HepG2 (cell line): ENCODE measurements at regions not wholly inside any gene's neighbourhood (a gene's known extent, or its start where the extent isn't known, plus 50 kb on each side); places are given as distances from the start of the nearest gene placed in this dataset.

Experiments used
- ATAC-seq: fragments of 200-7000 bp; cut with Tn5 transposase; 3 replicates; pipeline ENCODE4 v1.9.1; 2020; ENCODE audit warnings: mild to moderate bottlenecking, moderate library complexity
- BruUV-seq: library from RNA; stranded (reverse); fragments of 400-500 nt; replicated peaks from 2 replicates; lab custom pipeline; 2021; lab: Mats Ljungman, UMichigan
- CTCF ChIA-PET: fragments of 300-600 bp; formaldehyde crosslinking; extraction: SDS; loops from one replicate; lab custom pipeline; 2021; ENCODE audit warnings: low total read pairs, inconsistent platforms, low intra/inter-chr PET ratio; lab: Yijun Ruan, JAX
- POLR2A ChIA-PET: fragments of 350-600 bp; sonication (Branson Sonifier 250); formaldehyde crosslinking; loops from one replicate; lab custom pipeline; 2020; ENCODE audit warnings: antibody characterized with exemption, inconsistent platforms; lab: Yijun Ruan, JAX
- DNase-seq: peaks from one replicate; pipeline ENCODE4 v3.0.0-alpha.2; 2015; ENCODE audit warnings: low spot score
- FAIRE-seq: peaks from 3 replicates; lab custom pipeline; 2011; peaks lifted over from hg19 to GRCh38; lab: Jason Lieb, UNC
- H2AFZ ChIP-seq: one replicate; pipeline ENCODE4 v1.6.1; 2011; ENCODE audit warnings: low read length, inconsistent platforms
- H3K27ac ChIP-seq: fragments of 300-600 bp; 3 replicates; pipeline ENCODE4 v1.8.0; 2011; ENCODE audit warnings: mixed run types, mild to moderate bottlenecking, mixed read lengths, low read length, inconsistent platforms; ENCODE audit not compliant: insufficient read depth; ENCODE audit errors: extremely low read length
- H3K27me3 ChIP-seq, 2 experiments: fragments of 200-600 bp in 1 of 2; 2 replicates in 1 of 2; 3 replicates in 1 of 2; pipeline versions ENCODE4 v1.6.0 to v1.8.0; 2011; ENCODE audit warnings: low read length in 2 of 2, mild to moderate bottlenecking in 2 of 2, moderate library complexity in 2 of 2, inconsistent platforms in 1 of 2; ENCODE audit not compliant: insufficient read depth in 2 of 2, control insufficient read depth in 1 of 2
- H3K36me3 ChIP-seq, 2 experiments: fragments of 200-600 bp in 1 of 2; replicated peaks in 1 of 2; 2 replicates in 1 of 2; 3 replicates in 1 of 2; pipeline versions ENCODE4 v1.5.1 to v1.8.0; 2011; ENCODE audit warnings: low read length in 2 of 2, inconsistent platforms in 1 of 2; ENCODE audit not compliant: insufficient read depth in 2 of 2, control insufficient read depth in 1 of 2
- H3K4me1 ChIP-seq: 2 replicates; pipeline ENCODE4 v1.5.1; 2012; ENCODE audit warnings: low read length, inconsistent platforms; ENCODE audit not compliant: insufficient read depth
- H3K4me2 ChIP-seq: 2 replicates; pipeline ENCODE4 v1.6.0; 2011; ENCODE audit warnings: low read depth, low read length, inconsistent platforms
- H3K4me3 ChIP-seq, 3 experiments: fragments of 200-600 bp in 1 of 3; sonication (generic), shearing (Covaris generic) in 1 of 3; replicated peaks in 1 of 3; 2 replicates each; pipeline ENCODE4 v1.5.1; 2011 to 2016; ENCODE audit warnings: low read length in 3 of 3, inconsistent platforms in 2 of 3, low read depth in 2 of 3, mild to moderate bottlenecking in 2 of 3, control low read depth in 1 of 3, mixed read lengths in 1 of 3; ENCODE audit not compliant: insufficient read depth in 1 of 3
- H3K79me2 ChIP-seq: one replicate; pipeline ENCODE4 v1.6.1; 2011; ENCODE audit warnings: low read length, inconsistent platforms; ENCODE audit not compliant: insufficient read depth
- H3K9ac ChIP-seq: 2 replicates; pipeline ENCODE4 v1.6.0; 2011; ENCODE audit warnings: mild to moderate bottlenecking, low read depth, low read length, inconsistent platforms; ENCODE audit not compliant: insufficient read depth
- H3K9me3 ChIP-seq: 2 replicates; pipeline ENCODE4 v1.5.1; 2012; ENCODE audit warnings: mild to moderate bottlenecking, low read length
- H4K20me1 ChIP-seq: 2 replicates; pipeline ENCODE4 v1.6.0; 2011; ENCODE audit warnings: inconsistent platforms, mild to moderate bottlenecking, low read length, moderate library complexity; ENCODE audit not compliant: insufficient read depth
- ESRRA ChIP-seq: sonication (generic); formaldehyde crosslinking; IDR thresholded peaks from 2 replicates; pipeline ENCODE4 v1.5.1; 2020; ENCODE audit warnings: mild to moderate bottlenecking, low read depth, missing genetic modification reagents
- MBNL3 ChIP-seq: fragments of 250-450 bp; sonication (Bioruptor Pico); conservative IDR thresholded peaks from 2 replicates; pipeline ENCODE4 v1.8.0; 2022; ENCODE audit warnings: mild to moderate bottlenecking, inconsistent platforms
- PHB2 ChIP-seq: fragments of 450-650 bp; IDR thresholded peaks from 2 replicates; pipeline ENCODE4 v1.6.1; 2018; ENCODE audit not compliant: partially characterized antibody
- SIX1 ChIP-seq: sonication (generic); formaldehyde crosslinking; IDR thresholded peaks from 2 replicates; pipeline ENCODE4 v1.4.0; 2020; ENCODE audit warnings: missing genetic modification reagents, borderline replicate concordance
- SMAD1 ChIP-seq: sonication (generic); formaldehyde crosslinking; IDR thresholded peaks from 2 replicates; pipeline ENCODE4 v1.4.0; 2020; ENCODE audit warnings: missing genetic modification reagents, low read depth, mild to moderate bottlenecking, borderline replicate concordance
- SMC3 ChIP-seq: IDR thresholded peaks from 2 replicates; pipeline ENCODE4 v1.6.1; 2011; ENCODE audit warnings: low read length, improper control_type of control experiment
- ZNF234 ChIP-seq: sonication (generic); formaldehyde crosslinking; conservative IDR thresholded peaks from 2 replicates; pipeline ENCODE4 v1.5.1; 2020; ENCODE audit warnings: mild to moderate bottlenecking, missing genetic modification reagents
- ZNF703 ChIP-seq: sonication (generic); formaldehyde crosslinking; IDR thresholded peaks from 2 replicates; pipeline ENCODE4 v1.5.1; 2020; ENCODE audit warnings: missing genetic modification reagents, mild to moderate bottlenecking, moderate library complexity, borderline replicate concordance
- ZZZ3 ChIP-seq: sonication (generic); formaldehyde crosslinking; IDR thresholded peaks from 2 replicates; pipeline ENCODE4 v1.4.0; 2020; ENCODE audit warnings: missing genetic modification reagents, mild to moderate bottlenecking, borderline replicate concordance
- WGBS: methylation state at CpG from one replicate; pipeline ENCODE4 v1.1.6; 2017; ENCODE audit warnings: low lambda C conversion rate; 5-methylcytosine and 5-hydroxymethylcytosine counted together
- in situ Hi-C: cut with HindIII; loops from 2 replicates; pipeline ENCODE4 v1.10.0; 2017; ENCODE audit warnings: low pct_unique_long_range_greater_than_20kb; ENCODE audit not compliant: extremely low pct_ligation_motif_present
- intact Hi-C: fragments of 100-400 bp; cut with micrococcal nuclease; formaldehyde crosslinking; loops from one replicate; pipeline ENCODE4 v1.10.0; 2022; ENCODE audit not compliant: unreplicated experiment
- TF ChIP-seq, protein P1 (sequence below): sonication (generic); formaldehyde crosslinking; IDR thresholded peaks from 2 replicates; pipeline ENCODE4 v1.4.0; 2020; ENCODE audit warnings: low read depth, missing genetic modification reagents
- TF ChIP-seq, protein P2 (sequence below): IDR thresholded peaks from 2 replicates; pipeline ENCODE4 v1.6.1; 2018; ENCODE audit warnings: missing genetic modification reagents, mild to moderate bottlenecking, missing compliant biosample characterization
- TF ChIP-seq, protein P3 (sequence below): IDR thresholded peaks from 2 replicates; pipeline ENCODE4 v1.6.1; 2016; ENCODE audit warnings: missing biosample characterization, missing genetic modification reagents, low read depth
- TF ChIP-seq, protein P4 (sequence below): sonication (generic); formaldehyde crosslinking; IDR thresholded peaks from 2 replicates; pipeline ENCODE4 v1.5.0; 2020; ENCODE audit warnings: missing genetic modification reagents
- TF ChIP-seq, protein P5 (sequence below): sonication (generic); formaldehyde crosslinking; IDR thresholded peaks from 2 replicates; pipeline ENCODE4 v1.5.0; 2020; ENCODE audit warnings: mild to moderate bottlenecking, missing genetic modification reagents

DNA sequence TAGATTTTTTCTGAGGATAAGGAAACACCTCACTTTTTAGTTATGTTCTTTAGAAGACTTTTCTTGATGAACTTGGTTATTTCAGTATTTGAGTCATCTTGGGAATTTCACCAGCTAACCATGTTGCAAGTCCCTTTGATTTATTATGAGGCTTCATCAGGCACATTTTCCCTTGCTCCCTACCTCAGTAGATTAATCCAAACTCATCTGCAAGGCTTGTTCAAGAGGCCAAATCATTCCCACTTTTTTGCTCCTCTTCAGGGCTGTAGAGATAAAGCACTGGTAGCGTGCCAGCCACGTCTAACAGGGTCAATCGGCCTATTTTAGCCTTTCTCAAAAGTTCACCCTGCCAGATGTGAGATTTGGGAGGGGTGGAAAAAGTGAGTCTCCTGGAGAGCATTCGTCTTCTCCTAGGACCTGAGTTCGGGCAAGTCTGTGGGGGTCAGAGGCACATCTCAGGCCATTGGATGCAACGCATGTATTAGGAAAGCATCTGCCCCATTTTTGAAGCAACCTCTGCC, 120.3 kb downstream of the RDH14 start (continued):
- TF ChIP-seq, protein P1, sequence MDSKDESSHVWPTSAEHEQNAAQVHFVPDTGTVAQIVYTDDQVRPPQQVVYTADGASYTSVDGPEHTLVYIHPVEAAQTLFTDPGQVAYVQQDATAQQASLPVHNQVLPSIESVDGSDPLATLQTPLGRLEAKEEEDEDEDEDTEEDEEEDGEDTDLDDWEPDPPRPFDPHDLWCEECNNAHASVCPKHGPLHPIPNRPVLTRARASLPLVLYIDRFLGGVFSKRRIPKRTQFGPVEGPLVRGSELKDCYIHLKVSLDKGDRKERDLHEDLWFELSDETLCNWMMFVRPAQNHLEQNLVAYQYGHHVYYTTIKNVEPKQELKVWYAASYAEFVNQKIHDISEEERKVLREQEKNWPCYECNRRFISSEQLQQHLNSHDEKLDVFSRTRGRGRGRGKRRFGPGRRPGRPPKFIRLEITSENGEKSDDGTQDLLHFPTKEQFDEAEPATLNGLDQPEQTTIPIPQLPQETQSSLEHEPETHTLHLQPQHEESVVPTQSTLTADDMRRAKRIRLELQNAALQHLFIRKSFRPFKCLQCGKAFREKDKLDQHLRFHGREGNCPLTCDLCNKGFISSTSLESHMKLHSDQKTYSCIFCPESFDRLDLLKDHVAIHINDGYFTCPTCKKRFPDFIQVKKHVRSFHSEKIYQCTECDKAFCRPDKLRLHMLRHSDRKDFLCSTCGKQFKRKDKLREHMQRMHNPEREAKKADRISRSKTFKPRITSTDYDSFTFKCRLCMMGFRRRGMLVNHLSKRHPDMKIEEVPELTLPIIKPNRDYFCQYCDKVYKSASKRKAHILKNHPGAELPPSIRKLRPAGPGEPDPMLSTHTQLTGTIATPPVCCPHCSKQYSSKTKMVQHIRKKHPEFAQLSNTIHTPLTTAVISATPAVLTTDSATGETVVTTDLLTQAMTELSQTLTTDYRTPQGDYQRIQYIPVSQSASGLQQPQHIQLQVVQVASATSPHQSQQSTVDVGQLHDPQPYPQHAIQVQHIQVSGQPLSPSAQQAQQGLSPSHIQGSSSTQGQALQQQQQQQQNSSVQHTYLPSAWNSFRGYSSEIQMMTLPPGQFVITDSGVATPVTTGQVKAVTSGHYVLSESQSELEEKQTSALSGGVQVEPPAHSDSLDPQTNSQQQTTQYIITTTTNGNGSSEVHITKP (CRISPR knock-in tag), result no peak
- TF ChIP-seq ZZZ3, result no peak
- TF ChIP-seq SIX1 (CRISPR knock-in tag), result no peak
- TF ChIP-seq ESRRA (CRISPR knock-in tag), result no peak
- no peak for TF ChIP-seq SMAD1 (CRISPR knock-in tag)
- TF ChIP-seq, protein P2, sequence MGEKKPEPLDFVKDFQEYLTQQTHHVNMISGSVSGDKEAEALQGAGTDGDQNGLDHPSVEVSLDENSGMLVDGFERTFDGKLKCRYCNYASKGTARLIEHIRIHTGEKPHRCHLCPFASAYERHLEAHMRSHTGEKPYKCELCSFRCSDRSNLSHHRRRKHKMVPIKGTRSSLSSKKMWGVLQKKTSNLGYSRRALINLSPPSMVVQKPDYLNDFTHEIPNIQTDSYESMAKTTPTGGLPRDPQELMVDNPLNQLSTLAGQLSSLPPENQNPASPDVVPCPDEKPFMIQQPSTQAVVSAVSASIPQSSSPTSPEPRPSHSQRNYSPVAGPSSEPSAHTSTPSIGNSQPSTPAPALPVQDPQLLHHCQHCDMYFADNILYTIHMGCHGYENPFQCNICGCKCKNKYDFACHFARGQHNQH (CRISPR knock-in tag), result no peak

DNA sequence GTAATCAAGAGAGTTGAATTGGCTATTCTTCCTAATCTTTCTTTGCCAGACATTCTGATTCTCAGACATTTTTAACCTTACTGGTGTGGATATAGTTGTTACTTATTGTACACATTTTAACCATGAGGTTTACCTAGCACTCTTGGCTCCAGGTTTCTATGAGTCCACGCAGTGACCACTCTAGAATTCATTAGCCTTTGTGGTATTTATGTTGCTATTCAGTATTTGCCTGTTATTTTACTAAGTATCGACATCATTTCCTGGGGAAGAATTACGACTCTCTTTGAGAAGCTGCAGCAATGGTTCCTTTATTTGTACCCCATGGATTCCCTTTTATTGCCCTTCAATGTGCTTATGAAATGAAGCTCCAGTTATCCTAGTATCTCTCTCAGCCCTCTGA, 120.7 kb downstream of the RDH14 start:
- Histone ChIP-seq H3K27me3 (peaks cover 0 to 4% of the 10 kb centered on the region in 2 experiments; a peak in 1 of 5 replicates), H3K4me1 (no peaks in the 10 kb centered on the region), H4K20me1 (no peaks in the 10 kb centered on the region), H3K27ac (no peak overlapping the region), H2AFZ (no peak overlapping the region), H3K4me2 (no peak overlapping the region), H3K36me3 (no peaks in the 10 kb centered on the region), H3K79me2 (no peaks in the 10 kb centered on the region), H3K4me3 (no peak overlapping the region), H3K9me3 (no peaks in the 10 kb centered on the region), H3K9ac (no peak overlapping the region)
- in situ Hi-C loops (no loop called here), intact Hi-C loops (loop anchor here (5.0 to 10.0 kb wide), 2 partner anchors 923 to 1425 kb away; no protein-coding TSS in a partner anchor)
- DNase-seq (no peak), ATAC-seq (no peak), FAIRE-seq (no peak)
- BruUV-seq, result no TSS peak
- WGBS, result 9% methylated on average over 3 of the region's 3 CpGs
- ChIA-PET POLR2A (no interaction called here), CTCF (no interaction called here)
- no peak for TF ChIP-seq ZNF703
- TF ChIP-seq, protein P3, sequence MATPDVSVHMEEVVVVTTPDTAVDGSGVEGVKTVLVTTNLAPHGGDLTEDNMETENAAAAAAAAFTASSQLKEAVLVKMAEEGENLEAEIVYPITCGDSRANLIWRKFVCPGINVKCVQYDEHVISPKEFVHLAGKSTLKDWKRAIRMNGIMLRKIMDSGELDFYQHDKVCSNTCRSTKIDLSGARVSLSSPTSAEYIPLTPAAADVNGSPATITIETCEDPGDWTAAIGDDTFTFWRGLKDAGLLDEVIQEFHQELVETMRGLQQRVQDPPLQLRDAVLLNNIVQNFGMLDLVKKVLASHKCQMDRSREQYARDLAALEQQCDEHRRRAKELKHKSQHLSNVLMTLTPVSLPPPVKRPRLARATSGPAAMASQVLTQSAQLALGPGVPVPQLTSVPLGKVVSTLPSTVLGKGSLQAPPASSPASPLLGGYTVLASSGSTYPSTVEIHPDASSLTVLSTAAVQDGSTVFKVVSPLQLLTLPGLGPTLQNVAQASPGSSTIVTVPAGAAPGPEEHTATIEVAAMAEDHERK, result no peak
- no peak for TF ChIP-seq MBNL3 (CRISPR knock-in tag)
- TF ChIP-seq ZNF234, result no peak
- no peak for TF ChIP-seq PHB2
- no peak for TF ChIP-seq SMC3
- TF ChIP-seq, protein P4, sequence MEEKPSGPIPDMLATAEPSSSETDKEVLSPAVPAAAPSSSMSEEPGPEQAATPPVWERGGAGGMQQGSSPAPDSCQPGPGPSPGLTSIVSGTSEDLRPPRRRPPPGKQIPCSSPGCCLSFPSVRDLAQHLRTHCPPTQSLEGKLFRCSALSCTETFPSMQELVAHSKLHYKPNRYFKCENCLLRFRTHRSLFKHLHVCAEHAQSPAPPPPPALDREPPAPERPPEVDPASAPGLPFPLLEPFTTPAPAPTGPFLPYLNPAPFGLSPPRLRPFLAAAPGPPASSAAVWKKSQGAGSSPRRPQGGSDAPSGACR, result no peak
- TF ChIP-seq, protein P5, sequence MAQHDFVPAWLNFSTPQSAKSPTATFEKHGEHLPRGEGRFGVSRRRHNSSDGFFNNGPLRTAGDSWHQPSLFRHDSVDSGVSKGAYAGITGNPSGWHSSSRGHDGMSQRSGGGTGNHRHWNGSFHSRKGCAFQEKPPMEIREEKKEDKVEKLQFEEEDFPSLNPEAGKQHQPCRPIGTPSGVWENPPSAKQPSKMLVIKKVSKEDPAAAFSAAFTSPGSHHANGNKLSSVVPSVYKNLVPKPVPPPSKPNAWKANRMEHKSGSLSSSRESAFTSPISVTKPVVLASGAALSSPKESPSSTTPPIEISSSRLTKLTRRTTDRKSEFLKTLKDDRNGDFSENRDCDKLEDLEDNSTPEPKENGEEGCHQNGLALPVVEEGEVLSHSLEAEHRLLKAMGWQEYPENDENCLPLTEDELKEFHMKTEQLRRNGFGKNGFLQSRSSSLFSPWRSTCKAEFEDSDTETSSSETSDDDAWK (CRISPR knock-in tag), result no peak
